Anterior cingulate cortex (tissue), 58 donors: ENCODE measurements at regions not wholly inside any gene's neighbourhood (a gene's known extent, or its start where the extent isn't known, plus 50 kb on each side); places are given as distances from the start of the nearest gene placed in this dataset.

Experiments used
- DNase-seq, 58 donors: peaks; one replicate each; lab custom pipeline; 2025; lab: John Stamatoyannopoulos, UW

DNA sequence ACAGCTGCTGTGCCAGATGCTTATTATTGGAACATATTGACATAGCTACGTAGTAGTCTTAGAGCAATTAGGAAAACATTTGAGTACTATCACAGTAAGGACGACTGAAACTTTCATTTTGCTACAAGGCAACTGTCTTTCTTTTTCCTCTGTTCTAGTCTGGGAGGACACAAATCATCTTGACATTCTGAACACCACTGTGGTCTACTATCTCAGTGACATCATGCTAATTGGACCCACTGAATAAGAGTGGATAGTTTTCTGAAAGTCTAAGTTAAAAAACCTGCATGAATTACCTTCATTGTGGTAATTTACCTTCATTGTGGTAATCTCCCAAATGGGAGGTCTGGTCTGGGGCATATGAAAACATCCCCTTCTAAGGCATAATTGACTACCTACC lies 163.3 kb upstream of the MOCS1 start:
- no peak for DNase-seq

GRCh38 chr6:40083141-40083920 lies 149.1 kb upstream of the MOCS1 start:
- no peak for DNase-seq

DNA sequence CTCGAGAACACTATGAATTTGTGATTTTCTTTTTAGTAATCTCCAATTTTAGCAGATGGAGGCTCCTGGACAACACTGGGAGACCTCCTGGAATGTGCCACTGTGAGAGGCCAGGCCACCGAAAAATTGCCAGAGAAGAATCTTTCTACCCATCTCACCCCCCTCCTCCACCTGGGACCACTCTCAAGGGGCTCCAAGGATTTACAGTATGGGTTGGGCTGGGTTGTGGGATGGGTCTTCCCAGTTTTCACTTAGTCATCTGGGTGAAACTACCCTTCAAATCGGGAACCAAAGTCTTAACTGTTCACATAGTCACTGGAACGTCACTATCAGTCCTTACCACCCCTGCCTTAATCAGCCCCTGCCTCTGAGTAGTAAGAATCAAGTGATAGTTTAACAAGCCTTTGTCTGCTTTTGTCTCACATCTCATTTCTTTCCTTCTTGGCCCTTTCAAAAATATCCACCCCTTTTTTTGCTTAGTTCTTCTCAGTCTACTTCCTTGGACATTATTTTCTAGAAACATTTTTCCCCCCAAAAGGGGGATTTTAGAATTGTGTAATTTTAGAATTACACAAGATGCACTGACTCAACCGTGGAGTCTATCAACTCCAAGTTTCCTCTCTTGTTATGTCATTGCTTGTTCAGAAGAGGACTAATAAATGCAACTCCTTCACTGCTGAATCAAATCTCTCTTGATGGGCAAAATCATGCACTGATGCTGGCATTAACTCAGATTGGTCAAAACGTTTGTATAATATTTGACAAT lies 148.2 kb upstream of the MOCS1 start:
- DNase-seq: no peak

GRCh38 chr6:40077736-40078135 lies 143.5 kb upstream of the MOCS1 start:
- DNase-seq: no peak

DNA sequence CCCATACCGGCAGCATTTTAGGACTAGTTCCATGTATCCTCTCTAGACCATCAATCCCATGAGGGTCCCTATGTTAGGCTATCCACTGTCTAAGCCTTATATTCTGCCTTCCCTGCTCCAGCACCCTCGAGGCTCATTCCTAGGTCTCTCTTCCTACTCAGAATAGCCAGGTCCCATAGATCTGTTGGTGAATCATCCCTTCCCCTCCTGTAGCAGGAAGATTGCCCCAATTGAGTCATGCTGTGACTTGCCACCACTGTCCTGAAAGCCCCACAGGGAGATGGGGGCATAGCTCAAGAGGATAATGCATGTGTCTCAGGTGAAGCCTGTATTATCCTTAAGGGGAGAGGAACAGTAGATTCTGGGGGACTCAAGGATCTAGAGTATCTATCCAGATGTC lies 143.1 kb upstream of the MOCS1 start:
- no peak for DNase-seq

GRCh38 chr6:40075056-40075590 lies 140.9 kb upstream of the MOCS1 start:
- no peak for DNase-seq

GRCh38 chr6:40074306-40075055 lies 140.2 kb upstream of the MOCS1 start:
- DNase-seq: no peak

- DNase-seq: no peak
These were observed 132.1 kb upstream of the MOCS1 start for GRCh38 chr6:40066372-40066771.

DNA sequence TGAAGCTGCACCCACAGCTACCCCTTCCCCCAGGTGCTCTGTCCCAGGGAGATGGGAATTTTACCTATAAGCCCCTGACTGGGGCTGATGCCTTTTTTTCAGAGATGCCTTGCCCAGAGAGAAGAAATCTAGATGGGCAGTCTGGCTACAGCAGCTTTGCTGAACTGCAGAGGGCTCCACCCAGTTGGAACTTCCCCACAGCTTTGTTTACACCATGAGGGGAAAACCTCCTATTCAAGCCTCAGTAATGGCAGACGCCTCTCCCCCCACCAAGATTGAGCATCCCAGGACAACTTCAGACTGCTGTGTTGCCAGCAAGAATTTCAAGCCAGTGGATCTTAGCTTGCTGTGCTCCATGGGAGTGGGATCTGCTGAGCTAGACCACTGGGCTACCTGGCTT lies 122.6 kb upstream of the MOCS1 start:
- no peak for DNase-seq

- no peak for DNase-seq
These were observed 120.3 kb upstream of the MOCS1 start for GRCh38 chr6:40054602-40055001.

- no peak for DNase-seq
These were observed 119.9 kb upstream of the MOCS1 start for GRCh38 chr6:40054186-40054585.

GRCh38 chr6:40049128-40049527 lies 114.9 kb upstream of the MOCS1 start:
- no peak for DNase-seq

- no peak for DNase-seq
These were observed 109.9 kb upstream of the MOCS1 start for GRCh38 chr6:40044196-40044595.

DNA sequence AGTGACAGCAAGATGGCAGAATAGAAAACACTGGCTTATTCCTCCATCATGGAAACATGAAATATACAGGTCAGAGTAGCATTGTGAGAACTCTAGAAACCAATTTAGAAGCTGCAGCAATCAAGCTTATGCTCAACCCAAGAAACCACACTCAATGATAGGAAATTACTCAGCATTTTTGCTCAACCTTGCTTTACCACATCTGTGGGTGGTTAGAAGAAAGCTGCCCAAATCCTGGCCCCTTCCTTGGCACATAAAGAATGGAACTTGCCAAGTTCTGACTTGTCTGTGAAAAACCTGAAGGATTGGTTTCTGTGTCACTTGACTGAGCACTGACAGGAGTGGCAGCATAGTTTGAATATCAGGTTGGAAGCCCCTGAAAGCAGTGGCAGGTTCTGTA lies 108.0 kb upstream of the MOCS1 start:
- no peak for DNase-seq

GRCh38 chr6:40039042-40039441 lies 104.8 kb upstream of the MOCS1 start:
- no peak for DNase-seq

DNA sequence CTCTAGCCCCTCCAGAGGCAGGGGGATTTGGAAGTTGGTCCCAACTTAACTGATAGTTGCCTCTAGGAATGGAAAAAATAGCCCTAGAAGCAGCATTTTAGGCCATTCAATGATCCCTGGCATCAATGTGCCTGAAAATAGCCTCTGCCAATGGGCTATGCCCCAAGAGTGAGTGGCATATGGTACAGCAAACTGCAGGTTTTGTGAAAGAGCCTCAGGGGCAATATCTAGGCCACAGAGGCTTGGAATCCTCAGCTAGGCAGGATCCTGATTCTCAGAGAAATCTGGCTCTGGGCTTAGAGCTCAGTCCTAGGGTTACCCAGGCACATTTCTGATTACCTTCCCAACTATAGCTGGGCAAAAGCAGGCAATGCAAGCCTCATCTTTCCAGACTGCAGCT lies 104.4 kb upstream of the MOCS1 start:
- no peak for DNase-seq

DNA sequence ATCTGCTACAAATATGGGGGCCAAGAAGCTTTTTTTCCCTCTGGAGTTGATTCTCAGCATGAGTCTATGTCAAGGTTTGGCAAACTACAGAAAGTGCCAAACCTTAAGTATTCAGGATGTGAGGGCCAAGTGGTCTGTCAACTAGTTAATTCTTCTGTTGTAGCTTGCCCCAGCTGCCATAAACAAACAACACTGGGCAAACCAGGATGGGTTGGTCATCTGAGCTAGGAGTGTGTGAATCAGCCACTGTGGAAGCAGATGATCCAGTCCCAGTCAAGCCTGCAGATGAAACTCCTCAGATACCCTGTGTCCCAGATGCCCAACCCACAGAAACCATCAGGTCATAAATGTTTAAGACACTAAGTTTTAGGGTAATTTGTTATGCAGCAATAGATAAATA lies 103.0 kb upstream of the MOCS1 start:
- DNase-seq: no peak

DNA sequence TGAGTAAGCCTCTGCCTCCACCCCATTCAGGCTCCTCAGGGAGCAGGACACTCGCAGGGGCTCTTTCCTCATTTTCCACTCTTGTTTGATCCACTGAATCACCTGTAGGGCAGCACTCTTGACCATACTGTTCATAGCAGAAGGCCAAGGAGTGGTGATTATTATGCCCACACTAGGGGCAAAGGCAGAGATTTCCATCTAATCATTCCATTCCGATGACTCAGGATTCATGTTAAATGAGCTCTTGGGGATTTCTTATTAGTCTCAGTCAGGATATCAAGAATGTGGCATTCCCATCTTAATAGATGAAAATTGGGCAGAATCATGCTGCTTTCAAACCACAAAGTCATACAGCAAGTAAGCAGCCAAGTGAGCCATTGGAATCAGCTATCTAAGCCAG lies 101.9 kb upstream of the MOCS1 start:
- no peak for DNase-seq

DNA sequence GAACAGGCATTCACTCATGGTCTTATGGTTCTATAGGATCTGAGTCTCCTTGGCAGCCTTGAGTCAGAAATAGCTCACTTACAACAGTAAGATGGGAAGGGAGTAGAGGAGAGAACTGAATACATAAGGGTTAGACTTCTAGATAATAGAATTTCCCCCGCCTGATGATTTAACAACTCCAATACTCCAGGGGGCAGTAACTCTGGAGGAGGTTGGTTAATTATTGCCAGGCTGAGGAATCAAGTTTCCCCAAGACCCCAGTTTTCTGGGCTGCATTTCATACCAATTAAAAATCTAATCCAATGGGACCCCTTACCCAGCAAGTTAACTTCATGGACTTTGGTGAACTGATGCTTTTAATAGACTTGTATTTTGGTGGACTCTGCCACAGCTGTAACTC lies 94.2 kb upstream of the MOCS1 start:
- no peak for DNase-seq

DNA sequence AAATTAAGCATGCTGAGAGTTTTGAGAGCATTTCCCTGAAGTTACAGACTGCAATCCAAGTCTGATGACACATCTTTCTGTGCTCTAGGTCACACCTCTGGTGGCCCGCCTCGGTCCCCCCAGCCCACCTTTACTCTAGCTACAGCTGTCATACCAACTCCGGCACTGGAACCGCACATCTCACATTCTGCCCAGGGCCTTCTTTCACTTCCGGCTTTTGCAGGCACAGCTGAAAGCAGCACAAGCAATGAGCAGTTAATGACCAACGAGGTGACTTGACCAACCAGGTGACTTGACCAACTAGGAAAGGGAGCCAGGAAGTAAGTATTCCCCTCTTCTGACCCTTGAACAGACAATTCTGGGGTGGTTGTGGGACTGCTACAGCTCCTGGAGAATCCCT lies 88.6 kb upstream of the MOCS1 start:
- DNase-seq: no peak

GRCh38 chr6:40020166-40020565 lies 85.9 kb upstream of the MOCS1 start:
- no peak for DNase-seq
